ENCODE measurements at regions not wholly inside any gene's neighbourhood (a gene's known extent, or its start where the extent isn't known, plus 50 kb on each side); places are given as distances from the start of the nearest gene placed in this dataset.

GRCh38 chr1:175817445-175817844 lies 74.0 kb upstream of the TNR start:
- TF ChIP-seq POU2F2 (IDR thresholded peaks at IDR 0.05; ENCODE audit: low read depth, low read length): no peak
- TF ChIP-seq TAF1 (IDR thresholded peaks at IDR 0.05; ENCODE audit: low read depth, low read length): no peak
- TF ChIP-seq POLR2A (IDR thresholded peaks at IDR 0.05; ENCODE audit: low read depth, low read length): no peak
